ENCODE measurements at regions not wholly inside any gene's neighbourhood (a gene's known extent, or its start where the extent isn't known, plus 50 kb on each side); places are given as distances from the start of the nearest gene placed in this dataset.

- intact Hi-C loops (cut with DNase I; ENCODE audit: low total_unique reads) (no loop called here), in situ Hi-C loops (cut with MboI; ENCODE audit: low pct_ligation_motif_present in 1 of 4, low pct_unique_long_range_greater_than_20kb in 1 of 4, low sequenced_read_pairs in 3 of 4) (no loop called here)
- DNase-seq, result no peak
- H3K4me3 ChIP-seq, result no peak overlapping the region
- WGBS, 2 donors (ENCODE audit: low coverage in 1 of 2), result 49 to 72% methylated on average over 5 of the region's 5 CpGs
- no peaks in the 10 kb centered on the region for H3K27me3 ChIP-seq
- H3K4me1 ChIP-seq, result no peaks in the 10 kb centered on the region
- TF ChIP-seq EP300 (IDR thresholded peaks at IDR 0.05; ENCODE audit: low read depth), result no peak
- no peaks in the 10 kb centered on the region for H3K9me3 ChIP-seq
- no peak overlapping the region for H3K27ac ChIP-seq
- H3K36me3 ChIP-seq, result no peaks in the 10 kb centered on the region
Observed at GRCh38 chr1:183711741-183712361, 58.7 kb upstream of the APOBEC4 start.

- no peaks in the 10 kb centered on the region for H3K27me3 ChIP-seq
- 92 to 96% methylated on average over 1 to 2 of the region's 2 CpGs for WGBS, 2 donors (ENCODE audit: low coverage in 1 of 2)
- H3K4me3 ChIP-seq, result no peak overlapping the region
- TF ChIP-seq CTCF (IDR thresholded peaks at IDR 0.05) (no peak), POLR2A (IDR thresholded peaks at IDR 0.05) (no peak), EP300 (IDR thresholded peaks at IDR 0.05; ENCODE audit: low read depth) (no peak), POLR2AphosphoS5 (IDR thresholded peaks at IDR 0.05) (no peak)
- no peaks in the 10 kb centered on the region for H3K9me3 ChIP-seq
- in situ Hi-C loops (cut with MboI; ENCODE audit: low pct_ligation_motif_present in 1 of 4, low pct_unique_long_range_greater_than_20kb in 1 of 4, low sequenced_read_pairs in 3 of 4) (no loop called here), intact Hi-C loops (cut with DNase I; ENCODE audit: low total_unique reads) (no loop called here)
- no peak overlapping the region for H3K27ac ChIP-seq
- H3K4me1 ChIP-seq, result no peaks in the 10 kb centered on the region
- DNase-seq, result no peak
- no peaks in the 10 kb centered on the region for H3K36me3 ChIP-seq
Observed at GRCh38 chr1:183711165-183711682, 58.1 kb upstream of the APOBEC4 start.

GRCh38 chr1:183710734-183711133, 57.6 kb upstream of the APOBEC4 start:
- WGBS, 2 donors (ENCODE audit: low coverage in 1 of 2), result 63 to 79% methylated on average over 3 of the region's 3 CpGs
- H3K36me3 ChIP-seq, result no peaks in the 10 kb centered on the region
- no peak for TF ChIP-seq POLR2A (IDR thresholded peaks at IDR 0.05)
- H3K4me1 ChIP-seq, result no peaks in the 10 kb centered on the region
- no peak overlapping the region for H3K4me3 ChIP-seq
- in situ Hi-C loops (cut with MboI; ENCODE audit: low pct_ligation_motif_present in 1 of 4, low pct_unique_long_range_greater_than_20kb in 1 of 4, low sequenced_read_pairs in 3 of 4), result no loop called here
- H3K9me3 ChIP-seq, result no peaks in the 10 kb centered on the region
- DNase-seq, result no peak
- H3K27me3 ChIP-seq, result no peaks in the 10 kb centered on the region
- H3K27ac ChIP-seq, result no peak overlapping the region
- intact Hi-C loops (cut with DNase I; ENCODE audit: low total_unique reads), result no loop called here

- WGBS, 2 donors (ENCODE audit: low coverage in 1 of 2), result 88% methylated on average over 1 of the region's 1 CpG; no CpG with 5 or more reads in 1 of the 2 donors
- no peak overlapping the region for H3K4me3 ChIP-seq
- intact Hi-C loops (cut with DNase I; ENCODE audit: low total_unique reads) (no loop called here), in situ Hi-C loops (cut with MboI; ENCODE audit: low pct_ligation_motif_present in 1 of 4, low pct_unique_long_range_greater_than_20kb in 1 of 4, low sequenced_read_pairs in 3 of 4) (no loop called here)
- H3K27ac ChIP-seq, result no peak overlapping the region
- no peak for DNase-seq
- no peaks in the 10 kb centered on the region for H3K9me3 ChIP-seq
- H3K36me3 ChIP-seq, result no peaks in the 10 kb centered on the region
- no peaks in the 10 kb centered on the region for H3K27me3 ChIP-seq
- TF ChIP-seq EP300 (IDR thresholded peaks at IDR 0.05; ENCODE audit: low read depth) (no peak), POLR2A (IDR thresholded peaks at IDR 0.05) (no peak), POLR2AphosphoS5 (IDR thresholded peaks at IDR 0.05) (no peak), CTCF (IDR thresholded peaks at IDR 0.05) (no peak)
- no peaks in the 10 kb centered on the region for H3K4me1 ChIP-seq
Observed at GRCh38 chr1:183710333-183710732, 57.2 kb upstream of the APOBEC4 start.

GRCh38 chr1:183704131-183704530, 51.0 kb upstream of the APOBEC4 start:
- 84% methylated on average over 2 of the region's 2 CpGs; no CpG with 5 or more reads in 1 of the 2 donors for whole genome bisulfite sequencing, 2 donors (ENCODE audit: low coverage in 1 of 2)
- no peak overlapping the region for H3K27ac ChIP-seq
- no peak overlapping the region for H3K4me3 ChIP-seq
- H3K9me3 ChIP-seq, result no peaks in the 10 kb centered on the region
- H3K36me3 ChIP-seq, result no peaks in the 10 kb centered on the region
- TF ChIP-seq EP300 (IDR thresholded peaks at IDR 0.05; ENCODE audit: low read depth) (no peak), CTCF (IDR thresholded peaks at IDR 0.05) (no peak), POLR2AphosphoS5 (IDR thresholded peaks at IDR 0.05) (no peak), POLR2A (IDR thresholded peaks at IDR 0.05) (no peak)
- in situ Hi-C loops (cut with MboI; ENCODE audit: low pct_ligation_motif_present in 1 of 4, low pct_unique_long_range_greater_than_20kb in 1 of 4, low sequenced_read_pairs in 3 of 4), result no loop called here
- intact Hi-C loops (cut with DNase I; ENCODE audit: low total_unique reads), result no loop called here
- DNase-seq, result no peak
- H3K4me1 ChIP-seq, result no peaks in the 10 kb centered on the region
- H3K27me3 ChIP-seq, result no peaks in the 10 kb centered on the region

Data from transverse colon (tissue), 4 donors.